Activated CD8-positive, alpha-beta T cell treated with anti-CD3 and anti-CD28 coated beads for 36 hours (primary cell): ENCODE measurements at regions not wholly inside any gene's neighbourhood (a gene's known extent, or its start where the extent isn't known, plus 50 kb on each side); places are given as distances from the start of the nearest gene placed in this dataset.

ENCODE experiments used
- ATAC-seq: fragments of 200-7000 bp; cut with Tn5 transposase; one replicate; pipeline ENCODE4 v1.10.0; 2021; ENCODE audit warnings: mild to moderate bottlenecking, moderate library complexity
- CTCF ChIA-PET: fragments of 350-600 bp; sonication (Branson Sonifier 250); formaldehyde crosslinking; loops from one replicate; lab custom pipeline; 2021; ENCODE audit warnings: antibody characterized with exemption; lab: Charles Lee
- POLR2A ChIA-PET: fragments of 350-600 bp; sonication (Branson Sonifier 250); formaldehyde crosslinking; loops from one replicate; lab custom pipeline; 2021; ENCODE audit warnings: antibody characterized with exemption; lab: Charles Lee
- DNase-seq: peaks from one replicate; pipeline ENCODE4 v3.0.0-alpha.2; 2020
- H3K27ac Mint-ChIP-seq: one replicate; pipeline ENCODE4 v1.8.0; 2021; ENCODE audit warnings: mild to moderate bottlenecking, mixed read lengths
- H3K27me3 Mint-ChIP-seq: one replicate; pipeline ENCODE4 v1.8.0; 2021; ENCODE audit warnings: mixed read lengths
- H3K36me3 Mint-ChIP-seq: one replicate; pipeline ENCODE4 v1.8.0; 2021; ENCODE audit warnings: low read depth, mixed read lengths
- H3K4me1 Mint-ChIP-seq: one replicate; pipeline ENCODE4 v1.8.0; 2021; ENCODE audit warnings: low read depth, mixed read lengths
- H3K4me3 Mint-ChIP-seq: one replicate; pipeline ENCODE4 v1.8.0; 2021; ENCODE audit warnings: mild to moderate bottlenecking, moderate library complexity, mixed read lengths
- H3K9me3 Mint-ChIP-seq: one replicate; pipeline ENCODE4 v1.8.0; 2021; ENCODE audit warnings: mixed read lengths
- intact Hi-C: fragments of 100-400 bp; cut with micrococcal nuclease; formaldehyde crosslinking; loops from one replicate; pipeline ENCODE4 v1.10.0; 2022
- TF ChIP-seq, protein P1 (sequence below): fragments of 200-600 bp; IDR thresholded peaks from one replicate; pipeline ENCODE4 v1.8.0; 2022; ENCODE audit warnings: antibody characterized with exemption, mild to moderate bottlenecking

DNA sequence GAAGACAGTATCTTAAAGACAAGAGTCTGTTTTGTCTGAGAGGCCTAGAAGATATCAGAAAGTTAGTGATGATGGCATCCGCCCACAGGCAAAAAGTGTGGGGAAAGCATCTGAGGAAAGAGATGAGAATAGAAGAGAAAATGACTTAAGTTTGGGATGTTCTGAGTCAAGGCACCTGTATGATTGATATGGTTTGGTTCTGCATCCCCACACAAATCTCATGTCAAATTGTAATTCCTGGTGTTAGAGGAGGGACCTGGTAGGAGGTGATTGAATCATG lies 568.2 kb upstream of the MGMT start:
- Mint-ChIP-seq H3K36me3 (no peaks in the 10 kb centered on the region), H3K4me1 (no peaks in the 10 kb centered on the region), H3K9me3 (no peaks in the 10 kb centered on the region), H3K27ac (no peak overlapping the region), H3K4me3 (no peak overlapping the region), H3K27me3 (no peaks in the 10 kb centered on the region)
- intact Hi-C loops: no loop called here
- CTCF ChIA-PET: no interaction called here
- DNase-seq: no peak
- POLR2A ChIA-PET: no interaction called here
- no peak for ATAC-seq
- TF ChIP-seq, protein P1, sequence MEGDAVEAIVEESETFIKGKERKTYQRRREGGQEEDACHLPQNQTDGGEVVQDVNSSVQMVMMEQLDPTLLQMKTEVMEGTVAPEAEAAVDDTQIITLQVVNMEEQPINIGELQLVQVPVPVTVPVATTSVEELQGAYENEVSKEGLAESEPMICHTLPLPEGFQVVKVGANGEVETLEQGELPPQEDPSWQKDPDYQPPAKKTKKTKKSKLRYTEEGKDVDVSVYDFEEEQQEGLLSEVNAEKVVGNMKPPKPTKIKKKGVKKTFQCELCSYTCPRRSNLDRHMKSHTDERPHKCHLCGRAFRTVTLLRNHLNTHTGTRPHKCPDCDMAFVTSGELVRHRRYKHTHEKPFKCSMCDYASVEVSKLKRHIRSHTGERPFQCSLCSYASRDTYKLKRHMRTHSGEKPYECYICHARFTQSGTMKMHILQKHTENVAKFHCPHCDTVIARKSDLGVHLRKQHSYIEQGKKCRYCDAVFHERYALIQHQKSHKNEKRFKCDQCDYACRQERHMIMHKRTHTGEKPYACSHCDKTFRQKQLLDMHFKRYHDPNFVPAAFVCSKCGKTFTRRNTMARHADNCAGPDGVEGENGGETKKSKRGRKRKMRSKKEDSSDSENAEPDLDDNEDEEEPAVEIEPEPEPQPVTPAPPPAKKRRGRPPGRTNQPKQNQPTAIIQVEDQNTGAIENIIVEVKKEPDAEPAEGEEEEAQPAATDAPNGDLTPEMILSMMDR: no peak

GRCh38 chr10:128900456-128900855 lies 566.6 kb upstream of the MGMT start:
- Mint-ChIP-seq H3K4me1 (no peaks in the 10 kb centered on the region), H3K27ac (no peak overlapping the region), H3K4me3 (no peak overlapping the region), H3K36me3 (no peaks in the 10 kb centered on the region), H3K27me3 (peaks cover under 1% of the 10 kb centered on the region), H3K9me3 (no peaks in the 10 kb centered on the region)
- ATAC-seq: no peak
- CTCF ChIA-PET: interaction anchor here (1.7 kb wide), 1 partner anchor 41 kb away, joined by 4 read pairs; no protein-coding TSS in a partner anchor
- intact Hi-C loops: no loop called here
- TF ChIP-seq, protein P1: no peak
- DNase-seq: no peak
- POLR2A ChIA-PET: no interaction called here

DNA sequence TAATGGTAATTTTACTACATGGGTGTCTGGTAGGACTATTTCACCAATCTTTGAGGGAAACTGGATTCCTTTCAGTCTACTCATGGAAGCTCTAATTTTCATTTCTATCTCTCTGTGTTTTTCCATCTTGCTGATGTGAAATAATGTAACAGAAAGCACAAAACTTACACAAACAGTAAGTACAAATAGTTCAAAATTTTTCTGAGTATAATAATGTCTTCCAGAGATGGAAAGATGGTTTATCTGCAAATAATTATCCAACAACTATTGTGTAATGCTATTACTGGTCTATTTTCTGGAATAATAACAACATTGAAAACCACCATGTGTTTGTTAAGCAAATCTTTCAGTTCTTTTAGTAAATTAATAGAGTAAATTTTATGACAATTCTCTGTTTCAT lies 565.8 kb upstream of the MGMT start:
- intact Hi-C loops: no loop called here
- H3K36me3 Mint-ChIP-seq: no peaks in the 10 kb centered on the region
- CTCF ChIA-PET: interaction anchor here (1.7 kb wide), 1 partner anchor 41 kb away, joined by 4 read pairs; no protein-coding TSS in a partner anchor
- POLR2A ChIA-PET: no interaction called here
- no peak overlapping the region for H3K27ac Mint-ChIP-seq
- H3K9me3 Mint-ChIP-seq: no peaks in the 10 kb centered on the region
- H3K27me3 Mint-ChIP-seq: peaks cover 1% of the 10 kb centered on the region
- no peak overlapping the region for H3K4me3 Mint-ChIP-seq
- no peak for ATAC-seq
- TF ChIP-seq, protein P1: no peak
- no peak for DNase-seq
- H3K4me1 Mint-ChIP-seq: no peaks in the 10 kb centered on the region

DNA sequence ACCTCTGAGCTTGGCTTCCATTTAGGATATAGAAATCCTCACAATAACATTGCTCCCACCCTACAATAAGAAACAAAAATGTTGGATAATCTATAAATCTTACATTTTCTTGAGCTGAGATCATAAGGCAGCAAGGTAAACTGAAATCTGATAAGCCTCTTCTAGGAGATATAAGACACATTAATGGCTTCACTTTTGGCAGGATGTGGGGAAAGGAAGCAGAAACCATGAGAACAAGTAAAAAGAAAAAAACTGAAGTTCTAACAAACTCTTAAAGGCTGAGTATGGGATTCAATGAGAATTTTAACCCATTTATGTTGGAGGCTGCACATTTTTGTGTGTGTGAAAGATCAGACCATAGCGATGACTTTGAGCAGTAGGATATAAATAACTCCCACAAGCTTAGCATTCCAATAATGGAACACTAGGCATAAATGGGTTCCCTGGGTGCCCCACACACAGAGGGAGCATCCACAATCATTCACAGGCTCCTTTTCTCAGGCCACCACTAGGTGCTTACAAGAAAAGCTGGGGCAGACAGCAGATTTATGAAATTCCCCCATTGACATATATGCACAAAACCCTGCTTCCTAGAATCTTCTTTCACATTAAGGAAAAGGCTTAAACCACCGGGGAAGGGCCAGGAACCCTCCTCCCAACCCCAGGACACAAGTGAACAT lies 564.9 kb upstream of the MGMT start:
- H3K27me3 Mint-ChIP-seq: peaks cover 1% of the 10 kb centered on the region
- no peaks in the 10 kb centered on the region for H3K36me3 Mint-ChIP-seq
- POLR2A ChIA-PET: no interaction called here
- CTCF ChIA-PET: interaction anchor here (1.7 kb wide), 1 partner anchor 42 kb away, joined by 4 read pairs; no protein-coding TSS in a partner anchor
- H3K9me3 Mint-ChIP-seq: no peaks in the 10 kb centered on the region
- no peak for ATAC-seq
- no peak overlapping the region for H3K4me3 Mint-ChIP-seq
- no peak overlapping the region for H3K27ac Mint-ChIP-seq
- H3K4me1 Mint-ChIP-seq: no peaks in the 10 kb centered on the region
- DNase-seq: no peak
- intact Hi-C loops: no loop called here
- TF ChIP-seq, protein P1: no peak

DNA sequence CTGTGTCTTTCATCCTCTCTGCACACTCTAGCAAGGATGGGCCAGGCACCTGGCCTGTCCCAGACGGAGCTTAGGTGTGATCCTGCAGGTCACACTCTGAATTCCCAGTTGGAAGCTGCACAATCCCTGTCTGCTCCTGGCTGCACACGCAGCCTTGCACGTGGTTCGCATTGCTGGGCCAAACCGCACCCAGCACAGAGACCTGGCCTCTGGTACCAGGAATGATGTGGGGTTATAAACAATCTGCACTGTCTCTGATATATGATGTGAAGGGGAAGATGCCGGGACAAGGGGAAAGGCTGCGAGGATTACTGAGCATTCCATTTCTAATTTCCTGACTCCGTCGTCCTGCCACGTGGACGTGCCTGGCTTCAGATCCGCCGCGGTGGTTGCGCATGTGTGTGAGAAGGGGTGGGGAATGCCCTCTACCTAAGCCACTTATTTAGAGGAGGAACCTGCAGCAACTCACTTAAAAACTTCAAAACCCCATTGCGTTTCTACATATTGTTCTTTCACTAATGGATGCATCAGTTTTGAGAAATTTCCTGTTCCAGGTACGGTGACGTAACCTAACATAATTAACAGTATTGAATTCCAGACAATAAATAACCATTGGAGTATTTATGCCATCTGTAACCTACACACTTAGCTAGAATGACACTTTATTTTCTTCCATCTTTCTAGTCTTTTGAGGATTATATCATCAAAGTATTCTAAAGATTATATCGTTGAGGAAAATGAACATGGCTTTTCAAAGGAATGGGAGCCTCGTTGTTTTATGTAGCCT lies 559.7 kb upstream of the MGMT start:
- TF ChIP-seq, protein P1: no peak
- Mint-ChIP-seq H3K27me3 (peaks cover 1% of the 10 kb centered on the region), H3K4me3 (no peak overlapping the region), H3K9me3 (no peaks in the 10 kb centered on the region), H3K36me3 (no peaks in the 10 kb centered on the region), H3K27ac (no peak overlapping the region), H3K4me1 (no peaks in the 10 kb centered on the region)
- no peak for ATAC-seq
- POLR2A ChIA-PET: no interaction called here
- intact Hi-C loops: no loop called here
- CTCF ChIA-PET: no interaction called here
- no peak for DNase-seq
